ENCODE measurements at regions not wholly inside any gene's neighbourhood (a gene's known extent, or its start where the extent isn't known, plus 50 kb on each side); places are given as distances from the start of the nearest gene placed in this dataset.

GRCh38 chr5:17991775-17992174 lies 357.5 kb downstream of the TAF11L14 start:
- intact Hi-C loops (cut with micrococcal nuclease; ENCODE audit: unreplicated experiment) = no loop called here
- BruUV-seq (replicated peaks) = no TSS peak
- H3K27ac ChIP-seq (ENCODE audit: extremely low read length, insufficient read depth, low read length) = no peak overlapping the region
- no peak overlapping the region for H3K4me3 ChIP-seq (replicated peaks in 1 of 3; ENCODE audit: insufficient read depth in 1 of 3, low read depth in 2 of 3, low read length in 3 of 3)
- TF ChIP-seq ZNF138 (CRISPR knock-in tag; IDR thresholded peaks at IDR 0.05; ENCODE audit: low read depth) (no peak), RFXAP (CRISPR knock-in tag; IDR thresholded peaks at IDR 0.05; ENCODE audit: borderline replicate concordance) (no peak), SOX6 (IDR thresholded peaks at IDR 0.05) (no peak), SOX6 (CRISPR knock-in tag; IDR thresholded peaks at IDR 0.05) (no peak), HNF4A (CRISPR knock-in tag; IDR thresholded peaks at IDR 0.05) (no peak)
- TF ChIP-seq, protein P1, sequence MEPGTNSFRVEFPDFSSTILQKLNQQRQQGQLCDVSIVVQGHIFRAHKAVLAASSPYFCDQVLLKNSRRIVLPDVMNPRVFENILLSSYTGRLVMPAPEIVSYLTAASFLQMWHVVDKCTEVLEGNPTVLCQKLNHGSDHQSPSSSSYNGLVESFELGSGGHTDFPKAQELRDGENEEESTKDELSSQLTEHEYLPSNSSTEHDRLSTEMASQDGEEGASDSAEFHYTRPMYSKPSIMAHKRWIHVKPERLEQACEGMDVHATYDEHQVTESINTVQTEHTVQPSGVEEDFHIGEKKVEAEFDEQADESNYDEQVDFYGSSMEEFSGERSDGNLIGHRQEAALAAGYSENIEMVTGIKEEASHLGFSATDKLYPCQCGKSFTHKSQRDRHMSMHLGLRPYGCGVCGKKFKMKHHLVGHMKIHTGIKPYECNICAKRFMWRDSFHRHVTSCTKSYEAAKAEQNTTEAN (CRISPR knock-in tag; conservative IDR thresholded peaks at IDR 0.05) = no peak
- ATAC-seq (no peak), FAIRE-seq (no peak), DNase-seq (ENCODE audit: low spot score) (no peak)
- no peaks in the 10 kb centered on the region for H4K20me1 ChIP-seq (ENCODE audit: insufficient read depth, low read length)
- H3K36me3 ChIP-seq (replicated peaks in 1 of 2; ENCODE audit: control insufficient read depth in 1 of 2, insufficient read depth in 2 of 2, low read length in 2 of 2) = no peaks in the 10 kb centered on the region
- H3K4me1 ChIP-seq (ENCODE audit: insufficient read depth, low read length) = no peaks in the 10 kb centered on the region
- 0% methylated on average over 2 of the region's 2 CpGs for WGBS (ENCODE audit: low lambda C conversion rate)
- H3K9me3 ChIP-seq (ENCODE audit: low read length) = peaks cover 67% of the 10 kb centered on the region
- ChIA-PET CTCF (ENCODE audit: low intra/inter-chr PET ratio, low total read pairs) (no interaction called here), POLR2A (no interaction called here)
- in situ Hi-C loops (cut with HindIII; ENCODE audit: extremely low pct_ligation_motif_present, low pct_unique_long_range_greater_than_20kb) = no loop called here
- H2AFZ ChIP-seq (ENCODE audit: low read length) = no peak overlapping the region
- H3K9ac ChIP-seq (ENCODE audit: insufficient read depth, low read depth, low read length) = no peak overlapping the region
- H3K79me2 ChIP-seq (ENCODE audit: insufficient read depth, low read length) = no peaks in the 10 kb centered on the region
- H3K4me2 ChIP-seq (ENCODE audit: low read depth, low read length) = no peak overlapping the region
- H3K27me3 ChIP-seq (ENCODE audit: control insufficient read depth in 1 of 2, insufficient read depth in 2 of 2, low read length in 2 of 2) = no peaks in the 10 kb centered on the region

DNA sequence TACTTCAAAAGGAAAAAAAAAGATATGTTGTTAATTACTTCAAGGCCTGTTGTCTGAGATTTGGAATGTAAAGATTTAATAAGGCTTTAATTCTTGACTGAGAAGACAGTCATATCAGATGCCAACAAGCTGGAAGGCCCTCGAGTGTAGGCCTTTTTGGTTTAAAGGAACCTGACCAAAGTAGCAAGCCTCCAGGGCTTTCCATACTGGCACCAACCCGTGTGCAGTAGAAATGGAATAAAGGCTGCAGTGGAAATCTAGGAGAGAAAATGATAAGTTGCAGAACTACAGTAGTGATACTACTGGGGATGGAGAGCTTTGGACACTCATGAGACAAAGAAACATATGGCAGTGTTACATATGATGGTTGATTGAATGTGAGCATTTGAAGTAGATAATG lies 358.0 kb downstream of the TAF11L14 start:
- no peaks in the 10 kb centered on the region for H3K27me3 ChIP-seq (ENCODE audit: control insufficient read depth in 1 of 2, insufficient read depth in 2 of 2, low read length in 2 of 2)
- POLR2A ChIA-PET = no interaction called here
- in situ Hi-C loops (cut with HindIII; ENCODE audit: extremely low pct_ligation_motif_present, low pct_unique_long_range_greater_than_20kb) (no loop called here), intact Hi-C loops (cut with micrococcal nuclease; ENCODE audit: unreplicated experiment) (no loop called here)
- 0% methylated on average over 2 of the region's 2 CpGs for WGBS (ENCODE audit: low lambda C conversion rate)
- no peak overlapping the region for H3K4me3 ChIP-seq (replicated peaks in 1 of 3; ENCODE audit: insufficient read depth in 1 of 3, low read depth in 2 of 3, low read length in 3 of 3)
- FAIRE-seq (no peak), DNase-seq (ENCODE audit: low spot score) (no peak), ATAC-seq (no peak)
- no peaks in the 10 kb centered on the region for H3K4me1 ChIP-seq (ENCODE audit: insufficient read depth, low read length)
- no peak overlapping the region for H3K9ac ChIP-seq (ENCODE audit: insufficient read depth, low read depth, low read length)
- H4K20me1 ChIP-seq (ENCODE audit: insufficient read depth, low read length) = no peaks in the 10 kb centered on the region
- no TSS peak for BruUV-seq (replicated peaks)
- CTCF ChIA-PET (ENCODE audit: low intra/inter-chr PET ratio, low total read pairs) = no interaction called here
- no peak overlapping the region for H2AFZ ChIP-seq (ENCODE audit: low read length)
- H3K79me2 ChIP-seq (ENCODE audit: insufficient read depth, low read length) = no peaks in the 10 kb centered on the region
- no peaks in the 10 kb centered on the region for H3K36me3 ChIP-seq (replicated peaks in 1 of 2; ENCODE audit: control insufficient read depth in 1 of 2, insufficient read depth in 2 of 2, low read length in 2 of 2)
- no peak overlapping the region for H3K4me2 ChIP-seq (ENCODE audit: low read depth, low read length)
- no peak overlapping the region for H3K27ac ChIP-seq (ENCODE audit: extremely low read length, insufficient read depth, low read length)
- peaks cover 65% of the 10 kb centered on the region for H3K9me3 ChIP-seq (ENCODE audit: low read length)
- TF ChIP-seq DNMT1 (CRISPR knock-in tag; IDR thresholded peaks at IDR 0.05) (no peak), ZBTB4 (CRISPR knock-in tag; IDR thresholded peaks at IDR 0.05; ENCODE audit: borderline replicate concordance) (no peak), RBM22 (optimal IDR thresholded peaks at IDR 0.05; ENCODE audit: low read length) (no peak), ZNF768 (CRISPR knock-in tag; IDR thresholded peaks at IDR 0.05) (no peak), ZNF605 (CRISPR knock-in tag; IDR thresholded peaks at IDR 0.05) (no peak), GTF3A (CRISPR knock-in tag; conservative IDR thresholded peaks at IDR 0.05) (no peak), ZBTB1 (CRISPR knock-in tag; IDR thresholded peaks at IDR 0.05; ENCODE audit: borderline replicate concordance) (no peak), GTF2F1 (IDR thresholded peaks at IDR 0.05; ENCODE audit: low read length) (no peak), SOX13 (IDR thresholded peaks at IDR 0.05) (no peak), SOX13 (CRISPR knock-in tag; conservative IDR thresholded peaks at IDR 0.05 in 1 of 2, IDR thresholded peaks at IDR 0.05 in 1 of 2) (no peak)

Measured in HepG2 (cell line).